Activated T-helper 1 cell treated with anti-CD3 and anti-CD28 coated beads, Interleukin-12 subunit alpha, Interleukin-12 subunit beta, Interleukin-2, Interleukin-4 antibody, amounts not matched to agents 30 ng/mL and 10 ng/mL and 1 ng/mL, durations not matched to agents 14 hours and 24 hours and 36 hours (primary cell): ENCODE measurements at regions not wholly inside any gene's neighbourhood (a gene's known extent, or its start where the extent isn't known, plus 50 kb on each side); places are given as distances from the start of the nearest gene placed in this dataset.

Experiments used
- DNase-seq: peaks from one replicate; pipeline ENCODE4 v3.0.0; 2021; ENCODE audit warnings: low spot score
- H3K27ac Mint-ChIP-seq: one replicate; pipeline ENCODE4 v1.8.0; 2021; ENCODE audit warnings: mild to moderate bottlenecking, mixed read lengths
- H3K27me3 Mint-ChIP-seq: one replicate; pipeline ENCODE4 v1.8.0; 2022; ENCODE audit warnings: mild to moderate bottlenecking, moderate library complexity, mixed read lengths; ENCODE audit not compliant: insufficient read depth
- H3K36me3 Mint-ChIP-seq: one replicate; pipeline ENCODE4 v1.8.0; 2021; ENCODE audit warnings: low read depth, mixed read lengths
- H3K4me1 Mint-ChIP-seq: one replicate; pipeline ENCODE4 v1.8.0; 2021; ENCODE audit warnings: low read depth, mixed read lengths
- H3K4me3 Mint-ChIP-seq: one replicate; pipeline ENCODE4 v1.8.0; 2021; ENCODE audit warnings: mild to moderate bottlenecking, moderate library complexity, mixed read lengths
- H3K9me3 Mint-ChIP-seq: one replicate; pipeline ENCODE4 v1.8.0; 2021; ENCODE audit warnings: mixed read lengths
- intact Hi-C: fragments of 100-400 bp; cut with micrococcal nuclease; formaldehyde crosslinking; loops from one replicate; pipeline ENCODE4 v1.15.1; 2024

DNA sequence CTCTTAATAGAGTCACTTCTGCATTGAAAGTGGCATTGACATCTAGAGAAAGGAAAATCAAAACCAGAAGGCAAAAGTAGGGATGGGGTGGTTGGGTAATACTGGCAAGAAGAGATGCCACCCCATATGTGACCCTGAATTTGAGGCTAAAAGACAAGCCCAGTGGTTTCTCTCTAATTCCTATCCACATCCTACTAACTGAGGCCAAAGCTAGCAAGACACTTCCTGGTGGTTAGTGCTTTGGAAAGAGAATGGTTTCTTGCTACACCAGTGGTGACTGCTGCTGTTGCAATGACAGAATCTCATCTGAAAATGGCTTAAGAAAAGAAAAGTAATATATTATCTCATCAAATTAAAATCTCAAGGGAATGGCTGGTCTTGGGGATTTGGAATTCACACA is 640.6 kb downstream of the EPHA4 start:
- Mint-ChIP-seq H3K36me3 (no peaks in the 10 kb centered on the region), H3K4me1 (no peaks in the 10 kb centered on the region), H3K9me3 (peaks cover 15% of the 10 kb centered on the region), H3K27ac (no peak overlapping the region), H3K27me3 (no peaks in the 10 kb centered on the region), H3K4me3 (no peak overlapping the region)
- intact Hi-C loops = no loop called here
- DNase-seq = no peak

- peaks cover 10% of the 10 kb centered on the region for H3K9me3 Mint-ChIP-seq
These were observed 640.1 kb downstream of the EPHA4 start for GRCh38 chr2:220932041-220932440.

DNA sequence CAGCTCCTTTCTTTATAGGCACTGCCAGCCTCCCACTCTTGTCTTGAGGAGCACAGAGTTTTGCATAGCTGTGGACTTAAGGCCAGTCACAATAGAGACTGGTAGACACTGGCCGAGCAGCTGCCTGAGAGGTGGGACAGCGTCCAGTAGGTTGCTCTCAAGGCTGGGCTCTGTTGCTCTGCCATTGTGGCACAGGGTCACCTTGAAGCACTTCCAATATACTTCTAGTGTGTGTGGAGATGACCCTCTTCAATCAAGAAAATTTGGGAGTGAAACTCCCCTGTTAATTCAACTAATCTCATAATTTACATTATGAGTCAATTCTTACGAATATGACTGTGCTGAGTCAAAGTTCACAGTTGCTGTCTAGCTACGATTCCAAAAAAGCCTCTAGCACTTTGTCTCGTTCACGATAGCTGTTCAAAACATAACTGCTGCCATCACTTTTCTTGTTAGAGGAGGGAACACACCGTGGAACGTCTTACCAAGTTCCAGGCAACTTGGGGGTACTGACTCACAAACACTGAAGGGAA is 636.2 kb downstream of the EPHA4 start:
- intact Hi-C loops = loop anchor here (5.0 kb wide), 1 partner anchor 636 kb away; the partner anchor contains the start of gene EPHA4
- Mint-ChIP-seq H3K4me3 (no peak overlapping the region), H3K27ac (peak overlapping the region; percentile 22), H3K27me3 (no peaks in the 10 kb centered on the region), H3K9me3 (no peaks in the 10 kb centered on the region), H3K36me3 (no peaks in the 10 kb centered on the region), H3K4me1 (no peaks in the 10 kb centered on the region)
- peak; percentile 1 for DNase-seq

More at GRCh38 chr2:220932041-220932440, 640.1 kb downstream of the EPHA4 start:
- Mint-ChIP-seq H3K4me3 (no peak overlapping the region), H3K4me1 (no peaks in the 10 kb centered on the region), H3K27me3 (no peaks in the 10 kb centered on the region), H3K36me3 (no peaks in the 10 kb centered on the region), H3K27ac (no peak overlapping the region)
- intact Hi-C loops = no loop called here
- no peak for DNase-seq

- Mint-ChIP-seq H3K36me3 (no peaks in the 10 kb centered on the region), H3K9me3 (no peaks in the 10 kb centered on the region)
These were observed 635.4 kb downstream of the EPHA4 start for GRCh38 chr2:220936641-220937197.

GRCh38 chr2:220937245-220937644 is 634.9 kb downstream of the EPHA4 start:
- H3K27me3 Mint-ChIP-seq = no peaks in the 10 kb centered on the region
- H3K9me3 Mint-ChIP-seq = no peaks in the 10 kb centered on the region
- no peak overlapping the region for H3K4me3 Mint-ChIP-seq
- no peaks in the 10 kb centered on the region for H3K36me3 Mint-ChIP-seq
- no peaks in the 10 kb centered on the region for H3K4me1 Mint-ChIP-seq
- DNase-seq = no peak
- intact Hi-C loops = loop anchor here (5.0 kb wide), 1 partner anchor 635 kb away; the partner anchor contains the start of gene EPHA4
- no peak overlapping the region for H3K27ac Mint-ChIP-seq

More at GRCh38 chr2:220936641-220937197, 635.4 kb downstream of the EPHA4 start:
- Mint-ChIP-seq H3K27me3 (no peaks in the 10 kb centered on the region), H3K4me3 (no peak overlapping the region), H3K4me1 (no peaks in the 10 kb centered on the region), H3K27ac (no peak overlapping the region)
- intact Hi-C loops = loop anchor here (5.0 kb wide), 1 partner anchor 636 kb away; the partner anchor contains the start of gene EPHA4
- DNase-seq = no peak

- H3K4me3 Mint-ChIP-seq = no peak overlapping the region
- intact Hi-C loops = no loop called here
- H3K9me3 Mint-ChIP-seq = no peaks in the 10 kb centered on the region
- H3K4me1 Mint-ChIP-seq = no peaks in the 10 kb centered on the region
- no peak for DNase-seq
- no peaks in the 10 kb centered on the region for H3K36me3 Mint-ChIP-seq
- no peak overlapping the region for H3K27ac Mint-ChIP-seq
- H3K27me3 Mint-ChIP-seq = no peaks in the 10 kb centered on the region
These were observed 631.5 kb downstream of the EPHA4 start for GRCh38 chr2:220940646-220941045.

DNA sequence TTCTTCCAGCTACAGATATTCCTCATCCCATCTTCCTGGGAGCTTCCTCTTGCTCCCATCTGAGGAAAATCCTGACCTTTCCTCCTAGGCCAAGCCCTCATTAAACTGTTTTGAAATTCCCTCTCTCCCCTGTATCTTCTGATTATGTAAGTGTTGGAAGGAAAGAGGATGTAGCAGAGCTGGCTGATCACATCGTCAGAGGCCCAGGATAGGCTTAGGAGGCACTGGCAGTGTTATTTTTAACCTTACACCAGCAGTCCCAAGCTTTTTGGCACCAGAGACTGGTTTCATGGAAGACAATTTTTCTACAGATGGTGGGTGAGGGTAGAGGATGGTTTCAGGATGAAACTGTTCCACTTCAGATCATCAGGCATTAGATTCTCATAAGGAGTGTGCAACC is 630.4 kb downstream of the EPHA4 start:
- intact Hi-C loops = no loop called here
- no peak for DNase-seq
- no peak overlapping the region for H3K27ac Mint-ChIP-seq
- no peaks in the 10 kb centered on the region for H3K4me1 Mint-ChIP-seq
- H3K36me3 Mint-ChIP-seq = no peaks in the 10 kb centered on the region
- H3K4me3 Mint-ChIP-seq = no peak overlapping the region
- H3K9me3 Mint-ChIP-seq = no peaks in the 10 kb centered on the region
- H3K27me3 Mint-ChIP-seq = no peaks in the 10 kb centered on the region

GRCh38 chr2:220946552-220946951 is 625.6 kb downstream of the EPHA4 start:
- Mint-ChIP-seq H3K4me1 (no peaks in the 10 kb centered on the region), H3K4me3 (no peak overlapping the region), H3K27ac (no peak overlapping the region), H3K9me3 (no peaks in the 10 kb centered on the region), H3K27me3 (peaks cover 3% of the 10 kb centered on the region), H3K36me3 (no peaks in the 10 kb centered on the region)
- DNase-seq = no peak
- intact Hi-C loops = no loop called here

GRCh38 chr2:220948579-220948978 is 623.5 kb downstream of the EPHA4 start:
- no peak overlapping the region for H3K4me3 Mint-ChIP-seq
- no peaks in the 10 kb centered on the region for H3K4me1 Mint-ChIP-seq
- no peaks in the 10 kb centered on the region for H3K9me3 Mint-ChIP-seq
- DNase-seq = no peak
- no peak overlapping the region for H3K27ac Mint-ChIP-seq
- no peaks in the 10 kb centered on the region for H3K36me3 Mint-ChIP-seq
- intact Hi-C loops = no loop called here
- peaks cover 3% of the 10 kb centered on the region for H3K27me3 Mint-ChIP-seq

GRCh38 chr2:220949466-220949865 is 622.6 kb downstream of the EPHA4 start:
- no peak overlapping the region for H3K27ac Mint-ChIP-seq
- peaks cover 3% of the 10 kb centered on the region for H3K27me3 Mint-ChIP-seq
- no peak overlapping the region for H3K4me3 Mint-ChIP-seq
- no peak for DNase-seq
- no peaks in the 10 kb centered on the region for H3K4me1 Mint-ChIP-seq
- H3K9me3 Mint-ChIP-seq = no peaks in the 10 kb centered on the region
- H3K36me3 Mint-ChIP-seq = no peaks in the 10 kb centered on the region
- intact Hi-C loops = no loop called here

DNA sequence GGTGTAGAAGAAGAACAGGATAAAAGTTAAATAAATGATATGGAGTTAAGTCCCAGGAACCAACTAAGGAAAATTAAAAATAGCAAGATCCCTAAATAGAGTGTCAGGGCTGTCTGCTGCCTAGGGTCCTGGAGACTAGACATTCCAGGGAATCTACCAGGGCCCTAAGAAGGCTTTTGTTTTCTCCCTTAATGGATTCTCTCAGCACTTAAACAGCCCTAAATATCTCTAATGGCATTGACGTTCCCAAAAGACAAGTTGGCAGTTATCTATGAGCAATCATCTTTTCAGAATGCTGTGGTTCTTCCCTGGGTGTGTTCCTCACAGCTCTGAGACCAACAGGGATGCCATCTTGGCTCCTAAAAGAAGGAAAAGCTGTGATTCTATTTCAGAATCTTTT is 616.3 kb downstream of the EPHA4 start:
- no peaks in the 10 kb centered on the region for H3K4me1 Mint-ChIP-seq
- DNase-seq = no peak
- no peaks in the 10 kb centered on the region for H3K36me3 Mint-ChIP-seq
- no peaks in the 10 kb centered on the region for H3K9me3 Mint-ChIP-seq
- no peak overlapping the region for H3K27ac Mint-ChIP-seq
- intact Hi-C loops = no loop called here
- H3K27me3 Mint-ChIP-seq = no peaks in the 10 kb centered on the region
- no peak overlapping the region for H3K4me3 Mint-ChIP-seq

DNA sequence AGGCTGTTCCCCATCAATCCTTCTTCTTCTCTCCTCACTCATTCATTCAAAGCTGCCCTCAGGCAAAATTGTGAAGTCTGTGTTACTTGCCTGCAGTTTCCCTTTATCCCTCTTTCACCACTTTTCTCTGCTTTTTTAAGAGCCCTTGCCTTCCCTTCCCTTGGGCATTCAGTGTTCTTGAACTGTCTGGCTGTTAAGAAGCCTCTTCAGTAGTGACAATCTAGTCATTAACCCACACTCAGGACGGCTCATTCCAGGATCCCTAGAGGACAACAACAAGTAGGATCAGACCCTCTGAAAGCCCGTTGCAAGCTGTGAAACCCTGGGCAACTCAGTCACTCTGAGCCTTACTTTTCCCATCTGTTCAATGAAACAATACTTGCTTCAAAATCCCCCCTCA is 615.7 kb downstream of the EPHA4 start:
- Mint-ChIP-seq H3K4me1 (no peaks in the 10 kb centered on the region), H3K9me3 (no peaks in the 10 kb centered on the region), H3K27ac (no peak overlapping the region), H3K36me3 (no peaks in the 10 kb centered on the region), H3K4me3 (no peak overlapping the region), H3K27me3 (no peaks in the 10 kb centered on the region)
- no peak for DNase-seq
- intact Hi-C loops = no loop called here

DNA sequence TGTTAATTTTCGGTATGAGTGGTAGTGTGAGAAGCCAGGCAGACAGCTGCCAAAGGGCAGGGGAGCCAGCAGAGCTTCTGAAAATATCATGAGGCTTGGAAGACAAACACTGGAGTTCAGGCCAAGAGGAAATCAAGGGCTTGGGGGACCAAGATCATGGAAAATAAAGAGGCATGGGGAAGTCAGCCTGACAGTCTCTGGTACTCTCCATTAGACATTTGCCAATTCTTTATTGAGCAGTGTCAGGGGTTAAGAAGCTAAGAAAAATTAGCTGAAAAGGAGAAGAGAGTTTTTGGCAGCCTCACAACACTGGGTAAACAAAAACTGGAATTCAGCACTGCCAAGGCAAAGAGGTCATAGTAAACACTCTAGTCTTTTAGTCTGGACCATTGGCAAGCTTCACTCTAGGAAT is 612.7 kb downstream of the EPHA4 start:
- DNase-seq = no peak
- no peak overlapping the region for H3K4me3 Mint-ChIP-seq
- intact Hi-C loops = no loop called here
- no peaks in the 10 kb centered on the region for H3K36me3 Mint-ChIP-seq
- no peaks in the 10 kb centered on the region for H3K4me1 Mint-ChIP-seq
- H3K27ac Mint-ChIP-seq = no peak overlapping the region
- no peaks in the 10 kb centered on the region for H3K9me3 Mint-ChIP-seq
- no peaks in the 10 kb centered on the region for H3K27me3 Mint-ChIP-seq
